ENCODE measurements at regions not wholly inside any gene's neighbourhood (a gene's known extent, or its start where the extent isn't known, plus 50 kb on each side); places are given as distances from the start of the nearest gene placed in this dataset.

GRCh38 chr10:129110780-129111179 is 356.3 kb upstream of the MGMT start:
- Histone ChIP-seq H3K9me2 (replicated peaks; ENCODE audit: control insufficient read depth, low read length) (no peaks in the 10 kb centered on the region), H3K4me2 (ENCODE audit: low read length) (no peak overlapping the region), H3K27me3 (ENCODE audit: control insufficient read depth, low read length) (no peaks in the 10 kb centered on the region), H3K4me3 (ENCODE audit: low read length) (no peak overlapping the region), H3K79me2 (ENCODE audit: control insufficient read depth, low read length) (no peaks in the 10 kb centered on the region), H3K4me1 (ENCODE audit: control insufficient read depth, low read length) (no peaks in the 10 kb centered on the region), H4K20me1 (ENCODE audit: control insufficient read depth, insufficient read depth, low read depth, low read length) (no peaks in the 10 kb centered on the region), H3K36me3 (ENCODE audit: control insufficient read depth, low read length) (no peaks in the 10 kb centered on the region), H3K27ac (ENCODE audit: low read depth, low read length) (no peak overlapping the region), H3F3A (ENCODE audit: control insufficient read depth, insufficient read depth) (no peaks in the 10 kb centered on the region), H3K9me3 (ENCODE audit: control insufficient read depth, insufficient read depth, low read length) (no peaks in the 10 kb centered on the region; the same call in 1 of the 2 replicates)
- TF ChIP-seq CTCF (IDR thresholded peaks at IDR 0.05; ENCODE audit: low read depth, low read length, poor library complexity, severe bottlenecking) (no peak), EZH2phosphoT487 (IDR thresholded peaks at IDR 0.05; ENCODE audit: borderline replicate concordance, low read length) (no peak)

- Histone ChIP-seq H3K27me3 (ENCODE audit: control insufficient read depth, low read length) (no peaks in the 10 kb centered on the region), H3K4me2 (ENCODE audit: low read length) (no peak overlapping the region), H3K9me2 (replicated peaks; ENCODE audit: control insufficient read depth, low read length) (no peaks in the 10 kb centered on the region), H3K36me3 (ENCODE audit: control insufficient read depth, low read length) (no peaks in the 10 kb centered on the region), H4K20me1 (ENCODE audit: control insufficient read depth, insufficient read depth, low read depth, low read length) (no peaks in the 10 kb centered on the region), H3F3A (ENCODE audit: control insufficient read depth, insufficient read depth) (no peaks in the 10 kb centered on the region), H3K4me1 (ENCODE audit: control insufficient read depth, low read length) (no peaks in the 10 kb centered on the region), H3K9me3 (ENCODE audit: control insufficient read depth, insufficient read depth, low read length) (no peaks in the 10 kb centered on the region; the same call in 1 of the 2 replicates), H3K79me2 (ENCODE audit: control insufficient read depth, low read length) (no peaks in the 10 kb centered on the region), H3K27ac (ENCODE audit: low read depth, low read length) (no peak overlapping the region), H3K4me3 (ENCODE audit: low read length) (no peak overlapping the region)
- TF ChIP-seq EZH2phosphoT487 (IDR thresholded peaks at IDR 0.05; ENCODE audit: borderline replicate concordance, low read length) (no peak), CTCF (IDR thresholded peaks at IDR 0.05; ENCODE audit: low read depth, low read length, poor library complexity, severe bottlenecking) (no peak)
These were observed 355.1 kb upstream of the MGMT start for GRCh38 chr10:129111922-129112321.

GRCh38 chr10:129114588-129114987 is 352.5 kb upstream of the MGMT start:
- H3K9me2 ChIP-seq (replicated peaks; ENCODE audit: control insufficient read depth, low read length), result no peaks in the 10 kb centered on the region
- H3K27me3 ChIP-seq (ENCODE audit: control insufficient read depth, low read length), result no peaks in the 10 kb centered on the region
- no peaks in the 10 kb centered on the region for H3K36me3 ChIP-seq (ENCODE audit: control insufficient read depth, low read length)
- H3F3A ChIP-seq (ENCODE audit: control insufficient read depth, insufficient read depth), result no peaks in the 10 kb centered on the region
- H3K79me2 ChIP-seq (ENCODE audit: control insufficient read depth, low read length), result no peaks in the 10 kb centered on the region
- no peaks in the 10 kb centered on the region for H4K20me1 ChIP-seq (ENCODE audit: control insufficient read depth, insufficient read depth, low read depth, low read length)
- H3K4me2 ChIP-seq (ENCODE audit: low read length), result no peak overlapping the region
- no peak for TF ChIP-seq EZH2phosphoT487 (IDR thresholded peaks at IDR 0.05; ENCODE audit: borderline replicate concordance, low read length)
- no peak for TF ChIP-seq CTCF (IDR thresholded peaks at IDR 0.05; ENCODE audit: low read depth, low read length, poor library complexity, severe bottlenecking)
- H3K4me1 ChIP-seq (ENCODE audit: control insufficient read depth, low read length), result no peaks in the 10 kb centered on the region
- H3K9me3 ChIP-seq (ENCODE audit: control insufficient read depth, insufficient read depth, low read length), result no peaks in the 10 kb centered on the region; the same call in 1 of the 2 replicates
- H3K27ac ChIP-seq (ENCODE audit: low read depth, low read length), result no peak overlapping the region
- H3K4me3 ChIP-seq (ENCODE audit: low read length), result no peak overlapping the region

DNA sequence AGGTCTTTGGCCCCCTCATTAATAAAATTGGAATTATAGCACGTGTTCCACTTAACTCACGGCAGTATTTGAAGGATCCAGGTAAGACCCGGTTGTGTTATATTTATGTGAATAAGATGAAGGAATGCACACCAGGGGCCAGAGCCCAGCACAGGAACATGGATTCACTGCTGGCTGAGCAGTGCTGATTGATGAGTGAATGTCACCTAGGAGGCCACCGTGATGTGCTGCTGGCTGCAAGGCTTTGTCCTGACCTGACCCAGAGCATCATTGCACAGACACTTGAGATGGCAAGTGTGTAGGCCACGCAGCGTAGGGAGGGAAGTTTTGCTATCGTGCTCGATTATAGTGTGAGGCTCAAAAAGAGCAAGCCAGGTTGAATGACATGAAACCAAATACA is 350.7 kb upstream of the MGMT start:
- TF ChIP-seq EZH2phosphoT487 (IDR thresholded peaks at IDR 0.05; ENCODE audit: borderline replicate concordance, low read length) (no peak), CTCF (IDR thresholded peaks at IDR 0.05; ENCODE audit: low read depth, low read length, poor library complexity, severe bottlenecking) (no peak)
- H3K9me2 ChIP-seq (replicated peaks; ENCODE audit: control insufficient read depth, low read length), result no peaks in the 10 kb centered on the region
- no peak overlapping the region for H3K27ac ChIP-seq (ENCODE audit: low read depth, low read length)
- no peaks in the 10 kb centered on the region for H3K4me1 ChIP-seq (ENCODE audit: control insufficient read depth, low read length)
- H3K9me3 ChIP-seq (ENCODE audit: control insufficient read depth, insufficient read depth, low read length), result no peaks in the 10 kb centered on the region
- no peak overlapping the region for H3K4me2 ChIP-seq (ENCODE audit: low read length)
- H3K79me2 ChIP-seq (ENCODE audit: control insufficient read depth, low read length), result no peaks in the 10 kb centered on the region
- no peaks in the 10 kb centered on the region for H3F3A ChIP-seq (ENCODE audit: control insufficient read depth, insufficient read depth)
- no peak overlapping the region for H3K4me3 ChIP-seq (ENCODE audit: low read length)
- no peaks in the 10 kb centered on the region for H4K20me1 ChIP-seq (ENCODE audit: control insufficient read depth, insufficient read depth, low read depth, low read length)
- no peaks in the 10 kb centered on the region for H3K36me3 ChIP-seq (ENCODE audit: control insufficient read depth, low read length)
- no peaks in the 10 kb centered on the region for H3K27me3 ChIP-seq (ENCODE audit: control insufficient read depth, low read length)

Data from DOHH2 (cell line).